K562 (cell line): ENCODE measurements at regions not wholly inside any gene's neighbourhood (a gene's known extent, or its start where the extent isn't known, plus 50 kb on each side); places are given as distances from the start of the nearest gene placed in this dataset.

Experiments used
- ATAC-seq: fragments of 200-7000 bp; cut with Tn5 transposase; 3 replicates; pipeline ENCODE4 v1.9.1; 2020; ENCODE audit warnings: moderate library complexity
- BruUV-seq: library from RNA; stranded (reverse); fragments of 400-500 nt; replicated peaks from 2 replicates; lab custom pipeline; 2021; lab: Mats Ljungman, UMichigan
- CTCF ChIA-PET: fragments of 300-600 bp; formaldehyde crosslinking; extraction: SDS; loops from one replicate; lab custom pipeline; 2021; ENCODE audit warnings: low intra/inter-chr PET ratio; lab: Yijun Ruan, JAX
- POLR2A ChIA-PET: fragments of 300-600, 350-650 bp; sonication (Branson Sonifier 250); formaldehyde crosslinking; extraction: SDS; loops from one replicate; lab custom pipeline; 2021; ENCODE audit warnings: antibody characterized with exemption, inconsistent platforms; lab: Yijun Ruan, JAX
- DNase-seq, 4 experiments: peaks; one replicate each; pipeline versions ENCODE4 v3.0.0 to v3.0.0-alpha.2; 2011 to 2018; ENCODE audit warnings: low spot score in 3 of 4, mixed read lengths in 3 of 4; ENCODE audit errors: extremely low read depth in 1 of 4
- FAIRE-seq: peaks from 2 replicates; lab custom pipeline; 2011; peaks lifted over from hg19 to GRCh38; lab: Jason Lieb, UNC
- H2AFZ ChIP-seq: 2 replicates; pipeline ENCODE4 v1.6.0; 2011; ENCODE audit warnings: low read depth, low read length, control low read depth, inconsistent platforms
- H3K27ac ChIP-seq: fragments of 200-600 bp; 3 replicates; pipeline ENCODE4 v1.8.0; 2011; ENCODE audit warnings: low read depth, mild to moderate bottlenecking, control low read depth, inconsistent platforms, low read length, moderate library complexity, mixed read lengths; ENCODE audit errors: extremely low read depth
- H3K27me3 ChIP-seq, 2 experiments: fragments of 300-600 bp in 1 of 2; 2 replicates in 1 of 2; 3 replicates in 1 of 2; pipeline versions ENCODE4 v1.6.0 to v1.8.0; 2011; ENCODE audit warnings: inconsistent platforms in 2 of 2, low read length in 2 of 2, mild to moderate bottlenecking in 1 of 2, mixed read lengths in 1 of 2, moderate library complexity in 1 of 2; ENCODE audit not compliant: control insufficient read depth in 2 of 2, insufficient read depth in 2 of 2
- H3K36me3 ChIP-seq: fragments of 300-600 bp; 3 replicates; pipeline ENCODE4 v1.8.0; 2011; ENCODE audit warnings: mild to moderate bottlenecking, low read length, inconsistent platforms; ENCODE audit not compliant: control insufficient read depth, insufficient read depth
- H3K4me1 ChIP-seq, 2 experiments: fragments of 200-600 bp in 1 of 2; replicated peaks in 1 of 2; 2 replicates in 1 of 2; 3 replicates in 1 of 2; pipeline versions ENCODE4 v1.5.1 to v1.8.0; 2011; ENCODE audit warnings: inconsistent platforms in 2 of 2, low read length in 2 of 2, mild to moderate bottlenecking in 1 of 2, mixed read lengths in 1 of 2, moderate library complexity in 1 of 2; ENCODE audit not compliant: control insufficient read depth in 2 of 2, insufficient read depth in 2 of 2
- H3K4me2 ChIP-seq: 2 replicates; pipeline ENCODE4 v1.6.1; 2011; ENCODE audit warnings: low read length, control low read depth, inconsistent platforms, mixed read lengths; ENCODE audit not compliant: insufficient read depth
- H3K4me3 ChIP-seq: fragments of 200-600 bp; sonication (generic), shearing (Covaris generic); 2 replicates; pipeline ENCODE4 v1.5.1; 2016; ENCODE audit warnings: control low read depth, inconsistent platforms
- H3K79me2 ChIP-seq: fragments of 200-600 bp; 3 replicates; pipeline ENCODE4 v1.8.0; 2011; ENCODE audit warnings: low read length, inconsistent platforms; ENCODE audit not compliant: control insufficient read depth, insufficient read depth
- H3K9ac ChIP-seq, 2 experiments: 2 replicates each; pipeline versions ENCODE4 v1.6.0 to v1.6.1; 2011; ENCODE audit warnings: low read depth in 2 of 2, low read length in 2 of 2, control low read depth in 1 of 2, inconsistent platforms in 1 of 2, mild to moderate bottlenecking in 1 of 2, mixed read lengths in 1 of 2; ENCODE audit not compliant: insufficient read depth in 1 of 2
- H3K9me1 ChIP-seq: one replicate; pipeline ENCODE4 v1.6.0; 2011; ENCODE audit warnings: inconsistent platforms, mild to moderate bottlenecking, low read length, moderate library complexity; ENCODE audit not compliant: control insufficient read depth, insufficient read depth
- H3K9me3 ChIP-seq: replicated peaks from 2 replicates; pipeline ENCODE4 v1.5.1; 2011; ENCODE audit warnings: low read depth, low read length, inconsistent platforms; ENCODE audit not compliant: control insufficient read depth, insufficient read depth
- H4K20me1 ChIP-seq: replicated peaks from 2 replicates; pipeline ENCODE4 v1.6.1; 2011; ENCODE audit warnings: low read length, inconsistent platforms, mixed read lengths; ENCODE audit not compliant: control insufficient read depth, insufficient read depth
- CXXC5 ChIP-seq: fragments of 250-450 bp; sonication (Bioruptor Pico); IDR thresholded peaks from 2 replicates; pipeline ENCODE4 v1.8.0; 2022; ENCODE audit warnings: inconsistent platforms, mild to moderate bottlenecking, moderate library complexity
- DPF2 ChIP-seq: fragments of 450-650 bp; IDR thresholded peaks from 2 replicates; pipeline ENCODE4 v1.6.1; 2016
- E2F3 ChIP-seq: fragments of 250-450 bp; sonication (Bioruptor Pico); IDR thresholded peaks from 2 replicates; pipeline ENCODE4 v1.4.0; 2020; ENCODE audit warnings: mild to moderate bottlenecking
- OTX1 ChIP-seq: fragments of 450-650 bp; formaldehyde crosslinking; IDR thresholded peaks from 2 replicates; pipeline ENCODE4 v1.4.0; 2022; ENCODE audit warnings: mild to moderate bottlenecking
- SMAD4 ChIP-seq: fragments of 250-450 bp; sonication (Bioruptor Pico); conservative IDR thresholded peaks from 2 replicates; pipeline ENCODE4 v1.8.0; 2021; ENCODE audit warnings: inconsistent platforms, mild to moderate bottlenecking, moderate library complexity
- SP2 ChIP-seq: IDR thresholded peaks from 2 replicates; pipeline ENCODE4 v1.6.1; 2011; ENCODE audit warnings: mild to moderate bottlenecking, low read depth, low read length, moderate library complexity; ENCODE audit not compliant: poor library complexity, severe bottlenecking; ENCODE audit errors: extremely low read depth
- SRSF3 ChIP-seq: fragments of 200-400 bp; formaldehyde crosslinking; IDR thresholded peaks from 2 replicates; pipeline ENCODE4 v1.6.1; 2016; ENCODE audit warnings: mild to moderate bottlenecking, low read length, moderate library complexity; ENCODE audit not compliant: insufficient read depth
- WGBS: fragments of 100-300 bp; shearing (Covaris generic); methylation state at CpG from one replicate; pipeline ENCODE4 v1.1.6; 2016; ENCODE audit warnings: low coverage, mixed read lengths; ENCODE audit not compliant: insufficient coverage; ENCODE audit errors: missing lambda C conversion rate; 5-methylcytosine and 5-hydroxymethylcytosine counted together
- in situ Hi-C: fragments of 300-500 bp; cut with MboI; formaldehyde crosslinking; loops from 4 replicates; pipeline ENCODE4 v1.15.0; 2018; ENCODE audit warnings: inconsistent platforms, mixed read lengths
- intact Hi-C: fragments of 100-400 bp; cut with micrococcal nuclease; formaldehyde crosslinking; loops from 2 replicates; pipeline ENCODE4 v1.14.2; 2022
- TF ChIP-seq, protein P1 (sequence below): fragments of 450-650 bp; IDR thresholded peaks from 2 replicates; pipeline ENCODE4 v1.6.1; 2016; ENCODE audit warnings: borderline replicate concordance
- TF ChIP-seq, protein P2 (sequence below): fragments of 450-650 bp; IDR thresholded peaks from 2 replicates; pipeline ENCODE4 v1.6.1; 2018; ENCODE audit warnings: mild to moderate bottlenecking, low read depth; ENCODE audit not compliant: partially characterized antibody
- TF ChIP-seq, protein P3 (sequence below): sonication (generic); formaldehyde crosslinking; IDR thresholded peaks from 2 replicates; pipeline ENCODE4 v1.8.1; 2023; ENCODE audit warnings: mild to moderate bottlenecking, missing genetic modification reagents
- TF ChIP-seq, protein P4 (sequence below), 2 experiments: IDR thresholded peaks; 2 replicates each; pipeline ENCODE4 v1.6.1; 2011; ENCODE audit warnings: borderline replicate concordance in 1 of 2, control low read depth in 1 of 2, low read depth in 1 of 2, low read length in 1 of 2, mild to moderate bottlenecking in 1 of 2, mixed read lengths in 1 of 2, moderate library complexity in 1 of 2; ENCODE audit not compliant: insufficient read depth in 1 of 2, insufficient read length in 1 of 2, poor library complexity in 1 of 2, severe bottlenecking in 1 of 2; ENCODE audit errors: extremely low read depth in 1 of 2

DNA sequence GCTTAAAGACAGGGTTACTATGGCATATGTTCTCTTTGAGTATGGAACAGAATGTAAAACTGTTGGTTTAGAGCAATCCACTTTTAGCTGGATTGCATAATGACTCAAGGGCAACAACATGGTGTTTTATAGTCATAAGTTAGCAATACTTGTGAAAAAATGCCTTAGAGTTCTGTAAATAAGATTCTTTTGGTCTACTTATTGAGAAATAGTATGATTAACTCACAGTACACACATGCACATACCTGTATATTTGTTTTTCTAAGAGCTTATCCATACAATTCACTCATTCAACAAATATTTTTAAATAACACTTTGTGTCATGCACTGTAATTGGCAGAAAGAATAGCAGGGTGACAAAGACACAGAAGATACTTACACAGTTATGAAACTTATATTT, 1415.5 kb downstream of the PCDH7 start (continued):
- no peak for TF ChIP-seq DPF2

DNA sequence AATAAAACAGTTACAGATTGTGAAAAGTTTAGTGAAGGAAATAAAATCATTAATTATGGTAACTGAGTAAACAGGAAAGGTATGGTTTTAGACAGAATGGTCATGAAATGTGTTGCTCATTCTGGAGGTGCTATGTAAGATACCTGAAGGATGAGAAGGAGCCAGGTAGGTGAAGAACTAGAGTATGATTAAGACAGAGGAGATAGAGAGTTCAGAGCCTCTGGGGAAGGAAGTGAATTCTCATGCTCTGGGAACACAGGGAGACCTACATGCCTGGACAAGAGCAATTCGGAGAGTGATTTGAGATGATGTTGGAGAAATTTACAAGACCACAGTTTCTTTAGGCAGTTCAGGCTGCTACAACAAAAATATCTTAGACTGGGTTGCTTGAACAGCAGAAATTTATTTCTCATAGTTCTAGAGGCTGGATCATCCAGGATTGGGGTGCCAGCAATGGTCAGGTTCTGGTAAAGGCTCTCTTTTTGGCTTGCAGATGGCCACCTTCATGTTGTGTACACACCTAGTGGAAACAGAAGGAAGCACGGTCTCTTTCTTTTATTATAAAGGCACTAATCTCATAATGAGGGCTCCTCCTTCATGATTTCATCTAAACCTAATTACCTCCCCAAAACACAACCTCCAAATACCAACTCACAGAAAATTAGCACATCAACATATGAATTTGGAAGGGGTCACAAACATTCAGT, 1416.1 kb downstream of the PCDH7 start:
- H3K27me3 ChIP-seq = no peaks in the 10 kb centered on the region
- H3K79me2 ChIP-seq = no peaks in the 10 kb centered on the region
- no peak for ATAC-seq
- no TSS peak for BruUV-seq
- H3K9me3 ChIP-seq = no peaks in the 10 kb centered on the region
- WGBS = 52% methylated on average over 2 of the region's 2 CpGs
- H3K9me1 ChIP-seq = no peaks in the 10 kb centered on the region
- no peaks in the 10 kb centered on the region for H4K20me1 ChIP-seq
- intact Hi-C loops = no loop called here
- H3K4me1 ChIP-seq = no peaks in the 10 kb centered on the region
- H3K9ac ChIP-seq = no peak overlapping the region
- ChIA-PET POLR2A (no interaction called here), CTCF (no interaction called here)
- DNase-seq = no peak
- H3K4me2 ChIP-seq = no peak overlapping the region
- H3K27ac ChIP-seq = no peak overlapping the region
- H3K36me3 ChIP-seq = no peaks in the 10 kb centered on the region
- in situ Hi-C loops = no loop called here
- no peak for FAIRE-seq
- H2AFZ ChIP-seq = no peak overlapping the region
- H3K4me3 ChIP-seq = no peak overlapping the region
- TF ChIP-seq, protein P1, sequence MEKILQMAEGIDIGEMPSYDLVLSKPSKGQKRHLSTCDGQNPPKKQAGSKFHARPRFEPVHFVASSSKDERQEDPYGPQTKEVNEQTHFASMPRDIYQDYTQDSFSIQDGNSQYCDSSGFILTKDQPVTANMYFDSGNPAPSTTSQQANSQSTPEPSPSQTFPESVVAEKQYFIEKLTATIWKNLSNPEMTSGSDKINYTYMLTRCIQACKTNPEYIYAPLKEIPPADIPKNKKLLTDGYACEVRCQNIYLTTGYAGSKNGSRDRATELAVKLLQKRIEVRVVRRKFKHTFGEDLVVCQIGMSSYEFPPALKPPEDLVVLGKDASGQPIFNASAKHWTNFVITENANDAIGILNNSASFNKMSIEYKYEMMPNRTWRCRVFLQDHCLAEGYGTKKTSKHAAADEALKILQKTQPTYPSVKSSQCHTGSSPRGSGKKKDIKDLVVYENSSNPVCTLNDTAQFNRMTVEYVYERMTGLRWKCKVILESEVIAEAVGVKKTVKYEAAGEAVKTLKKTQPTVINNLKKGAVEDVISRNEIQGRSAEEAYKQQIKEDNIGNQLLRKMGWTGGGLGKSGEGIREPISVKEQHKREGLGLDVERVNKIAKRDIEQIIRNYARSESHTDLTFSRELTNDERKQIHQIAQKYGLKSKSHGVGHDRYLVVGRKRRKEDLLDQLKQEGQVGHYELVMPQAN = no peak
- TF ChIP-seq, protein P2, sequence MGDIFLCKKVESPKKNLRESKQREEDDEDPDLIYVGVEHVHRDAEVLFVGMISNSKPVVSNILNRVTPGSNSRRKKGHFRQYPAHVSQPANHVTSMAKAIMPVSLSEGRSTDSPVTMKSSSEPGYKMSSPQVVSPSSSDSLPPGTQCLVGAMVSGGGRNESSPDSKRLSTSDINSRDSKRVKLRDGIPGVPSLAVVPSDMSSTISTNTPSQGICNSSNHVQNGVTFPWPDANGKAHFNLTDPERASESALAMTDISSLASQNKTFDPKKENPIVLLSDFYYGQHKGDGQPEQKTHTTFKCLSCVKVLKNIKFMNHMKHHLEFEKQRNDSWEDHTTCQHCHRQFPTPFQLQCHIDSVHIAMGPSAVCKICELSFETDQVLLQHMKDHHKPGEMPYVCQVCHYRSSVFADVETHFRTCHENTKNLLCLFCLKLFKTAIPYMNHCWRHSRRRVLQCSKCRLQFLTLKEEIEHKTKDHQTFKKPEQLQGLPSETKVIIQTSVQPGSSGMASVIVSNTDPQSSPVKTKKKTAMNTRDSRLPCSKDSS = no peak
- TF ChIP-seq CXXC5 (CRISPR knock-in tag) = no peak
- TF ChIP-seq OTX1 (CRISPR knock-in tag) = no peak
- no peak for TF ChIP-seq SP2
- TF ChIP-seq SRSF3 = no peak
- no peak for TF ChIP-seq SMAD4 (CRISPR knock-in tag)
- TF ChIP-seq, protein P3, sequence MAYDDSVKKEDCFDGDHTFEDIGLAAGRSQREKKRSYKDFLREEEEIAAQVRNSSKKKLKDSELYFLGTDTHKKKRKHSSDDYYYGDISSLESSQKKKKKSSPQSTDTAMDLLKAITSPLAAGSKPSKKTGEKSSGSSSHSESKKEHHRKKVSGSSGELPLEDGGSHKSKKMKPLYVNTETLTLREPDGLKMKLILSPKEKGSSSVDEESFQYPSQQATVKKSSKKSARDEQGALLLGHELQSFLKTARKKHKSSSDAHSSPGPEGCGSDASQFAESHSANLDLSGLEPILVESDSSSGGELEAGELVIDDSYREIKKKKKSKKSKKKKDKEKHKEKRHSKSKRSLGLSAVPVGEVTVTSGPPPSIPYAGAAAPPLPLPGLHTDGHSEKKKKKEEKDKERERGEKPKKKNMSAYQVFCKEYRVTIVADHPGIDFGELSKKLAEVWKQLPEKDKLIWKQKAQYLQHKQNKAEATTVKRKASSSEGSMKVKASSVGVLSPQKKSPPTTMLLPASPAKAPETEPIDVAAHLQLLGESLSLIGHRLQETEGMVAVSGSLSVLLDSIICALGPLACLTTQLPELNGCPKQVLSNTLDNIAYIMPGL (CRISPR knock-in tag) = no peak
- no peak for TF ChIP-seq E2F3
- TF ChIP-seq, protein P4, sequence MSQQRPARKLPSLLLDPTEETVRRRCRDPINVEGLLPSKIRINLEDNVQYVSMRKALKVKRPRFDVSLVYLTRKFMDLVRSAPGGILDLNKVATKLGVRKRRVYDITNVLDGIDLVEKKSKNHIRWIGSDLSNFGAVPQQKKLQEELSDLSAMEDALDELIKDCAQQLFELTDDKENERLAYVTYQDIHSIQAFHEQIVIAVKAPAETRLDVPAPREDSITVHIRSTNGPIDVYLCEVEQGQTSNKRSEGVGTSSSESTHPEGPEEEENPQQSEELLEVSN (IDR thresholded peaks at IDR 0.05; ENCODE audit: borderline replicate concordance in 1 of 2, extremely low read depth in 1 of 2, insufficient read depth in 1 of 2, insufficient read length in 1 of 2, low read depth in 1 of 2, low read length in 1 of 2, poor library complexity in 1 of 2, severe bottlenecking in 1 of 2) = no peak
